Middle frontal gyrus (tissue), 1 donor: ENCODE measurements at regions not wholly inside any gene's neighbourhood (a gene's known extent, or its start where the extent isn't known, plus 50 kb on each side); places are given as distances from the start of the nearest gene placed in this dataset.

Experiments
- DNase-seq: peaks from one replicate; pipeline ENCODE4 v3.0.0-alpha.2; 2015; ENCODE audit warnings: low spot score; ENCODE audit errors: extremely low spot score

DNA sequence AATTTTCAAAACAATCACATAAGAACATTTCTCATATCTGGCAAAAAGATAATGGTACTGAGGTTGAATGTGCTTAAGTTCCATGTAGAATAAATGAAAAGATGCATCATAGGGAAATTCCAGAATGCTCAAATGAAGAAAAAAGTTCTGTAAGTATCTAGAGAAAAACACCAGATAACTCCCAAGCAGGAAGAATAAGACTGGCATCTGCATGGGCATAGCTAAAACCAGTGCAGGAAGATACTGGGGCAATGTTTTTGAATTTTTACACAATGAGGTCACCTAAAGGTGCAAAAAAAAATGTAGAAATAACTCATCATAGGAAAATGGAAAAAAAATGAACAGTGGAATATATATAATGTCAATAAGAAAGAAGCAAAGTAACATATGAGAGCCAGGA, 275.2 kb downstream of the BAMBI start:
- DNase-seq, result no peak

DNA sequence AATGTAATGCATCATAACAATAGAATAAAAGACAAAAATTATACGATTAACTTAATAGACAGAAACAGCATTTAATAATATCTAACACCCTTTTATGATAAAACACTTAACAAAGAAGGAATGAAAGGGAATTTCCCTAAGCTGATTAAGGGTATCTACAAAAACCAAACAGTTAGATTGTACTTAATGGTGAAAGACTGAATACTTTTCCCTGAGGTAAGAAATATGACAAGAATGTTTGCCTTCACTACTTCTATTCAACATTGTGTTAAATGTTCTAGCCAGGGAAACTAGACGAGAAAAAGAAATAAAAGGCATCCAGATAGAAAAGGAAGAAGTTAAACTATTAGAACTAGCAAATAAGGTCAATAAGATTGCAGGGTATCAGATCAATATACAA, 276.9 kb downstream of the BAMBI start:
- no peak for DNase-seq

DNA sequence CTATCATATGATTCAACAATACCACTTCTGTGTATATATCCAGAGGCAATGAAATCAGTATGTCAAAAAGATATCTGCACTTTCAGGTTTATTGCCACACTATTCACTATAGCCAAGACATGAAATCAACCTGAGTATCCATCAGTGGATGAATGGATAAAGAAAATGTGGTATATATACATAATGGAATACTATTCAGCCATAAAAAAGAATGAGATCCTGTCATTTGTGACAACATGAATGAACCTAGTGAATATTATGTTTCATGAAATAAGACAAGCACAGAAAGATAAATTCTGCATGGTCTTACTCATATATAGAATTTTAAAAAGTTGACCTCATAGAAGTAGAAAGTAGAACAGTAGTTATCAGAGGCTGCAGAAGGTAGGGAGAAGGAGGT, 281.1 kb downstream of the BAMBI start:
- no peak for DNase-seq

DNA sequence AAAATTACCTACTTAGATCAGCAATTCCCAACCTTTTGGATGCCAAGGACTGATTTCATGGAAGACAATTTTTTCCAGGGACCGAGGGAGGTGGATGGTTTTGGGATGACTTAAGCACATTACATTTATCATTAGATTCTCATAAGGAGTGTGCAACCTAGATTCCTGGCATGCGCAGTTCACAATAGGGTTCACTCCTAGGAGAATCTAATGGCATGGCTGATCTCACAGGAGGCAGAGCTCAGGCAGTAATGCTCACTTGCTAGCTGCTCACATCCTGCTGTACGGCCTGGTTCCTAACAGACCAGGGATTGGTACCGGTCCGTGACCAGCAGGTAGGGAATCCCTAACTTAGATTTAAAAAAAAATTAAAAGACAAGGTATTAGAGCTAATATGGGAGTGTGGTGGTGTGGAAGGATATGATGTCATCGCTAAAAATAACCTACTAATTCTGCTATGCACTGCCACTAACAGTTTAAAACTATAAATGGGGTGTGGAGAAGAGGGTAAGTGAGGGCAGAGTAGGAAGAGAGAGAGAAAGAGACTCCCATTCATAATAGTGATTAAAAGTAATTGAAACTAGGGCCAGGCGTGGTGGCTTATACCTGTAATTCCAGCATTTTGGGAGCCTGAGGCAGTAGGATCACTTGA, 282.7 kb downstream of the BAMBI start:
- DNase-seq, result no peak

- DNase-seq, result no peak
Observed at GRCh38 chr10:28962768-28963167, 285.4 kb downstream of the BAMBI start.

GRCh38 chr10:28963539-28964221, 286.4 kb downstream of the BAMBI start:
- DNase-seq, result no peak

DNA sequence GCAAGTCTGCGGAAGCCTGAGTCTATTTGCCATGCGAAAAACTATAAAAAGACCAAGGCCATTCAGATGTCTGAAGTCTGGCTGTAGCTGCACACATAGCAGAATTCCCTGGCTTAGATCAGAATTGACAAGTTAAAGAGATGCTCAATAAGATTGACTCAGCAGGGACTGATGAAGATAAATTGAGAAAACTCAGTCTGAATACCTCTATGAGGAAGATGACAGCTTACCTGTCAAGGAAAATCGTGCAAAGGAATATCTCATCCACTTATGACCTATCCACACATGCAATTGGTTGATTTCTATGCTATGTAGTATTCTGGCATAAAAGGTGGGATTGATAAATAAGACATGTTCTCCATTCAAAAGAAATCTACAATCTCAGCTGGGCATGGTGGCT, 288.6 kb downstream of the BAMBI start:
- no peak for DNase-seq

DNA sequence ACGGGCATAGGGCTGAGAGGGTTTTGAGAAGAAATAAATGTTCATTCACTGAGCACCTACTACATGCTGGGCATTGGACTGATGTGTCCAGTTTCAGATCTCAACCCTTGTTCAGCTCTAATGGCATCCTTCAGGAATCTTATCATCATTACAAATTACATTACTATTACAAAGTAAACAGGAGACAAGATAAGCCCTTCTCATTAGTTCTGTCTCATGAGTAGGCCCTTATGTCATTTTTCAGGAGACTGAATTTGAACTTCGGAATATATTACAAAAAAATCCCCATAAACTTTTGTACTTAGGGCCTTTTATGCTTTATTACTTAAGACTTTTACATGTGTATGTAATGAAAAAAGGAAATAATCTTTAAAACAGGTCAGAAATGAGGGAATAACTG, 289.7 kb downstream of the BAMBI start:
- DNase-seq, result no peak

DNA sequence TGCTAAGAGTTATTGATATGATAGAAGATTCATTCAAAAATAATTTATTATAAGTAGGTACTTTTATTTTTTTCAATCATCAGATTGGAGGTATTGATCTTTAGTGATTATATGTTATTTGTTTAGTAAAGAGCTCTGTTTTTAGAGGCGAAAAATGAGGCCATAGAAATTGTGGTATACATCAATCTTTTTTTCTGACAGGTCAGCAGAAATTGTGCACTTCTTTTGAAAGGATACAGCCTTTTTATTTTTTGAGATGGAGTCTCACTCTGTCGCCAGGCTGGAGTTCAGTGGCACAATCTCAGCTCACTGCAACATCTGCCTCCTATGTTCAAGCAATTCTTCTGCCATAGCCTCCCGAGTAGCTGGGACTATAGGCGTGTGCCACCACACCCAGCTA, 292.1 kb downstream of the BAMBI start:
- no peak for DNase-seq

GRCh38 chr10:28970231-28970630, 292.9 kb downstream of the BAMBI start:
- DNase-seq, result no peak

DNA sequence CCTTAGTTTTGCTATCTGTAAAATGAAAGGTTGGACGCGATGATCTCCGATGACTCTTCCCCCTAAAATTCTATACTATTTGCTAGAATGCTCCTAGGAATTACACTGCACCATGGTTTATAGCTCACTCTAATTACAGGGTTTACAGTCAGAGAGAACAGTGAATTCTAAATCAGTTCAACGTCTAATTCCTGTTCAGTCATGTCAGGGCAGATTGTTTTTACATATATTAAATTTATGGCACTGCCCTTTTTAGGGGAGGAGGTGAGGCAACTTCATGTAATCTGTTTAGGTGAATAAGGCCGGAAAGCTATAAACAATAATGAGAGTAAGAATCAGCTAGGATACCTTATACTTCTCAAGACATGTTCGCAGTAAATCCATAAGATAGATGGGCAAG, 293.9 kb downstream of the BAMBI start:
- DNase-seq, result no peak

- no peak for DNase-seq
Observed at GRCh38 chr10:28971764-28972163, 294.4 kb downstream of the BAMBI start.

DNA sequence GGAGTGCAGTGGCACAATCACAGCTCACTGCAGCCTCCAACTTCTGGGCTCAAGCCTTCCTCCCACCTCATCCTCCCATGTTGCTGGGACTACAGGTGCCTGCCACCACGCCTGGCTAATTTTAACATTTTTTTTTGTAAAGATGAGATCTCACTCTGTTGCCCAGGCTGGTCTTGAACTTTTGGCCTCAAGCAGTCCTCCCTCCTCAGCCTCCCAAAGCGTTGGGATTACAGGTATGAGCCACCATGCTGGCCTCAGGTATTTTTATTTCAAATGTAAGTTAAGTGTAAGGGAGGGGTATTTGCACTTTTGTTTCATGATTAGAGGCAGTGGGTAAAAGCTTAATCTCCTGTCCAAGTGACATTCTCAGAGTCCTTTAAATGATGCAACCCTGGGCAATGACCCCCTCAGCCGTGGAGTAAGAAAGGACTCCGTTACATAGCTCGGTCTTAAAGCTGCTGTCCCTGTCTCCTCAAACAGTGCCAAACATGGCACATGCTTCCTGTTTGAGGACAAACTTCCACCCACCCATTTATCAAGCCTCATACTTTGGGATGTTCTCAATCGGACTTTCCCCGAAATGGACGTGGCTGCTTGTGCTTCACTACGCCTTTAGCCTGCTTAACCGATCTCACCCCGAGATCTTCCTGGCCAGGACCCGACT, 296.1 kb downstream of the BAMBI start:
- no peak for DNase-seq

DNA sequence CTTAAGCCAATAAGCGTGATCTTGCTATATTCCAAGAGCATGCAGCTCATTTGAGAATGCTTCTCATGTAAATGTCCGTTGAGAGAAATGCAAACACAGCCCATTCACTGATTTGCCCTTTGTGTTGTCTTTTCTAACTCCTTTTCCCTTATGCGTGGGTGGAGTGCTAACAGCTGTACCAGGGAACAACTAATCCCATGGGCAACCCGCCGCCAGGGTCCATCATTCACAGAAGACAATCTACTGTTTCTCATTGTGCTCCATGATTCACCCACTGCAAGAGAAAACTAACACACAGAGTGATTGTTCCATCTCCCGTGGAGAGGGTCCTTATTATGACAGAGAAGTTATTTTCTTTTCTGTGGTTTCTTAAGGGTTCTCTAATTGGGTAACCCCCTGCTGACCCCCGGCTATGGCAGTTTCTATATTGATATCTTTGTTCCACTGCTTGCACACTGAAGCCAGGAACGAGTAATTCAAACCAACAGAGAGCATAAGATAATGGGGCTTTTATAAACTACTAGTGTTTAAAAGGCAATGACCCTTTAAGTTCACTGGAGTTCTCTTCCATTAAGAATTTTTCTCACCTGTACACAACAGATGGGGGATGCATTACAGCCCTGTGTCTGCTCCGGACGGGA, 298.7 kb downstream of the BAMBI start:
- no peak for DNase-seq

GRCh38 chr10:28977518-28977917, 300.2 kb downstream of the BAMBI start:
- DNase-seq, result no peak

DNA sequence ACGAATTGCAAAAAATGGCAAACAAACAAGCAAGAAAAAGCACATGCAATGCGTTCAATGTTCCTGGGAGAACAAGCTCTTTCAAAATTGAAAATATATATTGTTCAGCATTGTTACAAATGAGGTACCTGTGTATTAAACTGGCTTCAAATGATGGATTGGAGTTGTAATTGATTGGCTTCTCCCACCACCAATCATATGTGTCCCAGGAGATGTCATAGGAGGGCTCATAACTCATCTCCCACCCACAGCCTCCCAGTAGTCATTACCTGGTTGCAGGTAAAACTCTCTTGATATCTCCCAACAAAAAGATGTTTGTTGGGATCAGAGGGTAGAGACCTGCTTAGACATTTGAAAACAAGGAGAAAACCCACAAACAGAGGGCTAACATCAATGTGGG, 302.9 kb downstream of the BAMBI start:
- DNase-seq, result no peak

GRCh38 chr10:28981007-28981406, 303.7 kb downstream of the BAMBI start:
- no peak for DNase-seq

GRCh38 chr10:28982974-28983373, 305.7 kb downstream of the BAMBI start:
- DNase-seq, result no peak

- no peak for DNase-seq
Observed at GRCh38 chr10:28983799-28984198, 305.1 kb upstream of the LYZL1 start.

DNA sequence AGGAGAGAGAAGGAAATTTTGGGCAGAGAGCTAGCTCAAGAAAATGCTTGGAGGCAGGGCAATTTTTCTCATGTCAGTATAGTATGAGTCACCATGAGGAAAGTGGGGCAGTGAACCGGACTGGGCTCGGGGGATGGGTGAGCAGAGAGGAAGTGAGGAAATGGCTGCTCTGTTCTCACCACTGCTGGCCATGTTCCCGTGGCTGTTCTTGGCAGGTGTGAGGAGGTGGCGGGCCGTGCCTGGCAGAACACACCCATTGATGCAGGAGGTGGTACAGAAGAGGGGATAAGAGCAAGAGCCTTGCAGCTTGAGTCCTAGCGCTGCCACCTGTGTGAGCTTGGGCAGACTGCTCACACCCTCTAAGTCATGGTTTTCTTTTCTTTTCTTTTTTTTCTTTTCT, 304.4 kb upstream of the LYZL1 start:
- DNase-seq, result no peak

- DNase-seq, result no peak
Observed at GRCh38 chr10:28985137-28985885, 303.6 kb upstream of the LYZL1 start.
